Kidney capillary endothelial cell (primary cell): ENCODE measurements at regions not wholly inside any gene's neighbourhood (a gene's known extent, or its start where the extent isn't known, plus 50 kb on each side); places are given as distances from the start of the nearest gene placed in this dataset.
"Not testable (repeated sequence)": the region's sequence is repeated elsewhere in the genome, so short reads cannot be mapped to it uniquely, and the experiment has no call there.

ENCODE experiments used
- DNase-seq: peaks from one replicate; pipeline ENCODE4 v3.0.0-alpha.2; 2018; ENCODE audit warnings: low spot score

DNA sequence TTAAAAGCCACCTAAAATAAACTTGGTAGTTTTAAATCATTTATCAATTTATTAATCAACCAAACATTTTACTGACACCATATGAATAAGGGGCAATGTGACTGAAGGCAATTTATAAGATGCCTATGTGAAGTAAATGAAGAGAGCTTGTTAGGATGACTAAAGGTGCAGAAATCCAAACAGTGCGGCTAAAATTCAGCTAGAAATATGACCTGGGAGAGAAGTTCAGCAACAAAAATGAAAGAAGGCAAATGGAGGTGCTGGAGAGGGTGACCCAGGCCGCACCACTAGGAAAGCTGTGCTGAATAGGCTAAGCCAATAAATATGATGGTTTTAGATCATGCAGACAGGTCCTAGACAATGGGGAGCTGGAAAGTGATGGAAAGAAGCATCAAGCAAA lies 403.7 kb downstream of the BTG1 start:
- DNase-seq = no peak

DNA sequence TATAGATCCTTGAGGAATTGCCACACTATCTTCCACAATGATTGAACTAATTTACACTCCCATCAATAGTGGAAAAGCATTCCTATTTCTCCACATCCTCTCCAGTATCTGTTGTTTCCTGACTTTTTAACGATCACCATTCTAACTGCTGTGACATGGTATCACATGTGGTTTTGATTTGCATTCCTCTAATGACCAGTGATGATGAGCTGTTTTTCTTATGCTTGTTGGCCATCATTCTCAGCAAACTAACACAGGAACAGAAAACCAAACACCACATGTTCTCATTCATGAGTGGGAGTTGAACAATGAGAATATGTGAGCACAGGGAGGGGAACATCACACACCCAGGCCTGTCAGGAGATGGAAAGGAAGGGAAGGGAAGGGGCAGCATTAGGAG lies 411.8 kb downstream of the BTG1 start:
- DNase-seq = not testable (repeated sequence)

DNA sequence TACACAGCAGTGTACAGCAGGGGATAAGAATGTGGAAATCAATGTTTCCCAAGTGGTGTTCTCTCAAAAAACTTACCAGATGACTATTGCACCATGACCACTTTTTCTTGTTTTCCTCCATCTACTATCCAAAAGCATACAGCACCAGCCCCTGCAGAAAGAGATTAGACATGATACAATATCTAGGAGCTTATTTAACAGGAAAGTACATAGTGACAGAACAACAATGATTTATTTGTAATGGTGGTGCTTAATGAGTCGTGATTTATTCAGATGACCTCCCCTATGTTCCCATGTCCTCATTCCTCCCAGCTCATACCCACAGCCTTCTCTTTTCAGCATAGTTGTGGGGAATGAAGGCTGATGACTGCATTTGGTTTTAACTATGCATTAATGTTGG lies 413.6 kb downstream of the BTG1 start:
- no peak for DNase-seq

DNA sequence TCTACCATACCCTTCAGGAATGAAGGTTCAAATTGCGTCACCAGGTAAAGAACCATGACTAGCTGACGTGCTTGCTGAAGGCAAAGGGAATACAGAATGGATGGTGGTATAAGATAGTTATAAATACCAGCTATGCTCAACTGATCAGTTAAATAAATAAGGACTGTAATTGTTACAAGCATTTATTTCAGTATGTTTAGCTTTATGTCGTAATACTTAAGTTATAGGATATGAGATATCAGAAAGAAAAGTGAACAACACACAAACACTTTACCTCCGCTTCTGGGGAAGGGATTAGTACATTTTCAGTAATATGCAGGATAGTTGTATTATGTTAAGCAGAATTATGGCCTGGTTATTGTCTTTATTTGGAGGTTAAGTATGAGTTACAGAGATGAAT lies 416.1 kb downstream of the BTG1 start:
- no peak for DNase-seq

DNA sequence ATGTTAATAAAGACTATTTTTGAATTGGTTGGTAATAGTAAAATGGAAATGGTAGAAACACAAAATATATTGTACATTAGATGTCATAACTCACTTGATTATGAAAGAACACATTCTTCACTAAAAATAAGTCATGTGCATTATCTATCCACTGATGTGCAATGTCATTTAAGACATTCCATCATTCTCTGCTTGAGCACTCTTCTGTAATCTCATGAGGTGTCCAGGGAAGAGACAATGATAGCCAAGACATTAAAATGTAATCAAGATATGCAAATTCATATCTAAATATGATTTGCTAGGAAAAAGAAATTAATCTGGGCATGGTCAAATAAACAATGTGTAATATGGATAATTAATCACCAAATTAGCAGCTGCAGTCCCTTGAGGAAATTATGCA lies 422.5 kb downstream of the BTG1 start:
- DNase-seq = no peak

DNA sequence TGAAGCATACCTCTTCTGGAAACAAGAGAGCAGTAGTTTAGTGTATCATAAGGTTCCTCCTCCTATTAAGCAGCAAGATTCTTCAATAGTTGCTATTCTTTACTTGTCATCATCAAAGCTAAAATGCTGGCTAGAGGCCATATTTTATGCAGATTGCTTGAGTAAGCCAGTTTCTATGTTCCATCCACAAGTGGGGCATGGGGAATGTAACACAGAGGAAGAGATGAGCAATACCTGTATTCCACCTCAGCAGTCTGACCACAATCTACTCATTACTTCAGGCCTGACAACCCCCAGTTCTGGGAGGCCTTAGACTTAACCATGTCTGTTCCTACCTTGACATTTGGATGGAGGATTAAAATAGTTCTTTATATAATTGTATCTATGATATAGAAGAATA lies 423.6 kb downstream of the BTG1 start:
- DNase-seq = no peak

DNA sequence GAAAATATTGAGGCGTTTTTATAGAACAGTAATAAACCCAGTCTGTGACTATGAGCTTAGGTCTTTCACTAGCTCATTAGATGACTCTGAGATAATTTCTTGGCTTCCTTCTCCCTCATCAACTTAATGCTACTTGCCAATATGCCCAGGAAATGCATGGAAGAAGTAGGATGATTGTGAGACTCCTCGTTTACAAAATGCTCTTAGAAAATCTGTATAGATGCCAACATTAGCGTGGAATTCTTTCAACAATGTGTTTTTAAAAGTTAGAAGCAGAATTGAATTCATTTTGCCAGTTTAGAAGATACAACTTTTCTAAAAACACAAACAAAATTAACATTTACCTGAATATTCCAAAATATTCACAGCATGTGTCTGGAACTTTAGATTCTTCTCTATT lies 424.6 kb downstream of the BTG1 start:
- DNase-seq = no peak

DNA sequence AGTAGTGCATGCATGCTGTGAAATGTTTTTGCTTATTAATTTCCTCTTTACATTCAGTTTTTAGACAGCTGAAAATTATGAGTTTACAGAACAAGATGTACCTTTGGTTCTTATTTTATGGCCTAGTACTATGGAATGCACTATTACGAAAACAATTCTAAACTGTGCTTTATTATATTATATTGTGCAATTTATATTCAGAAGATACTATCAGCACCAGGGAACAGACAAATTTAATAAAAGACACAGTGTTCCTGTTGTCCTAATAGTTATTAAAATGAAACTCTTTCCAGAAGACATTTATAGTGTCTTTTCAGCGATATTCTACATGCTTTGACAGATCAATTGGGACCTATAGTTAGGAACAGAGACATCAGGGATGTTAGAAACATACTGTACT lies 427.3 kb downstream of the BTG1 start:
- no peak for DNase-seq

DNA sequence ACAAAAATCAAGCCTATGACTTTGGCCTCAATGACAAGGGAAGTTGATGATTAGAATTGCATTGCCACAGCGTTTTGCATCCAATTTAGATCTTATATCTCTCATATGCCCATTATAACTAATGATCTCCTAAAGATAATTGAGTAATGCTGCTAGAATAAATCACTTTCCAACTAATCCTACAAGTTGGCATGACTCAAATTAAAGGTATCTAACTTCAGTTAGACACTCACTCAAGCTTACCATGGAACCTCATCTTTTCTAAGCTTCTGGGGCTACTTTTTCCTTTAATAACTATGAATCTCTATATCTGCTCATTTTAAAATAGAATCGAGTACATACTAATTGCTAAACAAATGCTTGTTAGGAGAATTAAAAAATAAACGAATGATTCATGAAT lies 427.8 kb downstream of the BTG1 start:
- no peak for DNase-seq

DNA sequence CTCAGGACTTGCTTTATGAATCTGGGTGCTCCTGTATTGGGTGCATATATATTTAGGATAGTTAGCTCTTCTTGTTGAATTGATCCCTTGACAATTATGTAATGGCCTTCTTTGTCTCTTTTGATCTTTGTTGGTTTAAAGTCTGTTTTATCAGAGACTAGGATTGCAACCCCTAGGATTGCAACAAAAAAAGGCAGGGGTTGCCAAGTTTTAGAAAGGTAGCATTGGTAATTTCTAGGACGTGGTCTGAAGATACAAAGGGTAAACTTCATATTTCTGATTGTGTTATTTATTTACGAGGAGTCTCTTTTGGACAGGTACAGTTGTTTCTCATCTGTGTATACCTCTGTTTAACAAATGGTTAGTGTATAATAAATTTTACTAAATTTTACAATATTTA lies 433.7 kb downstream of the BTG1 start:
- DNase-seq = not testable (repeated sequence)

DNA sequence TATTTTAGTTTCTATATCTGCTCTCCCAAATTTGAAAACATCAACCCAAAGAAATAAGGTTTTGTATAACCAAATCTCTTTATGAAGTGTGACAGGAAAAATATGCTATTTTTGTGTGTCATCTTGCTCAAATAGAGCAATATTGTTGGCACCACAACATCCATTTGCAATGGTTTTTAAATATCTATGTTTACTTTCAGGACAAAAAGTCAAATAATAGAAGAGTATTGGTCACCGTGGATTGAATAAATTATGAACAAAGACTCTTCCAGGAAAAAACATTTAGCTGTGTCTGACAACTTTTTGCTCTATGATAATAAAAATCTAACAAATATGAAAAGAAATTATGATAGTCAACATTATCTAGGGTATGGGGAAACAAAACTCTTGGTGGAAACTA lies 439.2 kb downstream of the BTG1 start:
- no peak for DNase-seq

DNA sequence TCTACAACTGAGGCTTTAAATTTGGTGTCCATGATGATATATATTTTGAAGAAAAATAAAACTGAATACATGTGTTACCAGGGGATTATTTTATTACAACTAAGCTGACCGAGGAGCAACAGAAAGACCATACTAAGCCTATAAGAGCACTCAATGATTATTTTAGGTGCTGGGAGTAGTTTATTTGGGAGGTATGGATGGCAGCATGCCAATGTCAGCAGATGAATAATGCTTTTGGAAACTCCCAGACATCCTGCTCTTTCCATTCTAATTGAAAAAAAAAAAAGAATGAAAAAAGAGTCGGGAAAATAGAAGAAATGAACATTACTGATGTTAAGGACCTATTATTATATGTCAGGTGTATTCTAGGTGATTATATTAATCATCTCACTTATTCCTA lies 441.2 kb downstream of the BTG1 start:
- no peak for DNase-seq

DNA sequence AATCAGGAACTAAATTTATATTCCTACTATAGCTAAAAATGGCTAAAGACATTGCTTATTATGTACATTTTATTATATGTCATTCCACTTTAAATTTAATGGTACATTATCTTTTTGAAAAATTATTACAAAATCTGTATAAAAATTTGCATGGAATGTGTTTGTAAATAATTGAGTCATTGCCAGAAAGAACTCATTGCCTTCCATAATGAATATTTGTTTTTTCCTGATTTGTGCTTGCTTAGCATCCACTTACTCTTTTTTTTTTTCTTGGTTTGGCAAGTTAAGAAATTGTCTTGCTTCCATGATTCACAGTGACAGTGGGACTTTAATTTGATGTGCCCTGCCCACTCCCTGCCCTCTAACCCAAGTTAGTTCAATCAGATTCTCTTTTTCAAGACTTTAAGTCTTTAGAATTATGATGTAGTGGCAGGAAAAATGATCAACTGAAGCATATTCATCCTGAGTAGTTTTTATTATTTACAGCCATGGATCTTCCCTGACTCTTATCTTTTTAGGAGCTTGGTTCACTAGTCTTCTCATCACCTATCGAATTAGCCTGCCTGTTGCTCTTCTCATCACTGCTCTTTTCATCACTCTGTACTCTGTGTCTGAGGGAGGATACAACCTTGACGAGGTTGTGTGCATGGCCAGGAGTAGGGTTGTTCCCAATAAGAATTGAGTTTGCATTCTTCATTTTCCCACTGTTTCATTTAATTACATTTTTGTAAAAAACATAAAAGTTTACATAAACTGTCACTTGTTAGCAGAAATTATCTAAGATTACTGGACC lies 442.0 kb downstream of the BTG1 start:
- no peak for DNase-seq

DNA sequence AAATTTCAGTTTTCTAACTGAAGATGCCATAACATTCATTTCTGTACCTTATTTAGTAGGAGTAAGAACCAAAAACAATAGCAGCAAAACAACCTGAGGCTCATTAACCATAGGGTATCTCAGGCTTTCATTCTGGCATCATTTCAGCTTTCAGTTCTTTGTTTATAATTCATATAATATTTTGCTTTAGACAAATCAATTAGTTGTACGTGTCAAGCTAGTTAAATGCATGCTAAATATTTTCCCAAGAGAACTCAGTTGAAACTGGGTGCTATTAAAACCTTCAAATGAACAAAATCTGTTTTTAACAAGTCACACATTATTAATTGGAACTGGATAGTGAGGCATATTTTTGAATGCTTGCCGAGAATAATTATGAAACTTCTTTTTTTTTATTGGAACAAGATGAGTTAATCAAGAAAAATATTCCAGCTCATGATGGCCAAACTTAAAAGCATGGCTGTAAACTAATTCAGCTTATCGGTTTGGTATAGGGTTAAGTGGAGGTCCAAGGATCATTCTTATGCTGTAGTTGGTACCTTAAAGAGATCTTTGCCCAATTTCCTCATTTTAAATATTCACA lies 442.7 kb downstream of the BTG1 start:
- no peak for DNase-seq

DNA sequence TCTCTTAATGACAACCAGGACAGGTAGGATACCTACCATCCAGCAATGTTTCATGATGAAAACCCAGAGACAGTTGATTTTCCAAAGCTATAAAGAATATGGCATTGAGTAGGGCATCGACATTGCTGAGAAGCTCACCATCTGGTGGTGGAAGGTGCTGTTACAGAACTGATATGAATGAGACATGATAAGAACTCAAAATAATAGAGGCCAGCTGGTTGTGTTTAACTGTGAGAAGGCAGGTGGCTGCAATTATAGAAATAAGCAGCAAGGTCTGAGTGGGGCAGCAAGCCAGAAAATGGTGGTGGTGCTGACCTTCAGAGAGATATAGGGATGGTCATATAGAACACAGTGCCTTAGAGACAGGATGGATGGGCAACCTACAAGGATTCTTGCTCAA lies 449.7 kb downstream of the BTG1 start:
- no peak for DNase-seq

DNA sequence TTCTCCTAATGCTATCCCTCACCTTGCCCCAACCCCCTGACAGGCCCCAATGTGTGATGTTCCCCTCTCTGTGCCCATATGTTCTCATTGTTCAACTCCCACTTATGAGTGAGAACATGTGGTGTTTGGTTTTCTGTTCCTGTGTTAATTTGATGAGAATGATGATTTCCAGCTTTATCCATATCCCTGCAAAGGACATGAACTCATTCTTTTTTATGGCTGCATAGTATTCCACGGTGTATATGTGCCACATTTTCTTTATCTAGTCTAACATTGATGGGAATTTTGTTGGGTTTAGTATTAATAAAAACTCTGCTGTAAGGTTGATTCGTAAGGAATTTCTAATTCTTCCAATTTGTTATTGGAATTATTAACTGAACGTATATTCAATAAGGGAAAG lies 450.2 kb downstream of the BTG1 start:
- DNase-seq = not testable (repeated sequence)

DNA sequence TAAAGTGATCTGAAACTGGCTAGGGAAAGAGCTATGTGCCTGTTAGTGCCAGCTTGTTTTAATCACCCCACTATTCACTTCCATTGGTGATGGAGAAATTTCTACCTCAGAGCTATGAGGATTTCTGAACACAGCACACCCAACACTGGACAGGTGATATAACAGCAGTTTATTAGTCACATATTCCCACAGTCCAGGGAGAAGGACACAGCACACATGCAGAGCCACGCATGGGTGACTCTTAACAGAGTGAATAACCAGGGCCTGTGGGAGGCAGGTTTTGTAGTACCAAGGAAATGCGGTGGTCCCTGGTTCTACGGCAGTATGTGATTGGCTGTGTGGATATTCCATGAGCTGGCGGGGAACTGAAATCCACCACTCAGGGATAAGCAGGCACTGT lies 455.1 kb downstream of the BTG1 start:
- no peak for DNase-seq

DNA sequence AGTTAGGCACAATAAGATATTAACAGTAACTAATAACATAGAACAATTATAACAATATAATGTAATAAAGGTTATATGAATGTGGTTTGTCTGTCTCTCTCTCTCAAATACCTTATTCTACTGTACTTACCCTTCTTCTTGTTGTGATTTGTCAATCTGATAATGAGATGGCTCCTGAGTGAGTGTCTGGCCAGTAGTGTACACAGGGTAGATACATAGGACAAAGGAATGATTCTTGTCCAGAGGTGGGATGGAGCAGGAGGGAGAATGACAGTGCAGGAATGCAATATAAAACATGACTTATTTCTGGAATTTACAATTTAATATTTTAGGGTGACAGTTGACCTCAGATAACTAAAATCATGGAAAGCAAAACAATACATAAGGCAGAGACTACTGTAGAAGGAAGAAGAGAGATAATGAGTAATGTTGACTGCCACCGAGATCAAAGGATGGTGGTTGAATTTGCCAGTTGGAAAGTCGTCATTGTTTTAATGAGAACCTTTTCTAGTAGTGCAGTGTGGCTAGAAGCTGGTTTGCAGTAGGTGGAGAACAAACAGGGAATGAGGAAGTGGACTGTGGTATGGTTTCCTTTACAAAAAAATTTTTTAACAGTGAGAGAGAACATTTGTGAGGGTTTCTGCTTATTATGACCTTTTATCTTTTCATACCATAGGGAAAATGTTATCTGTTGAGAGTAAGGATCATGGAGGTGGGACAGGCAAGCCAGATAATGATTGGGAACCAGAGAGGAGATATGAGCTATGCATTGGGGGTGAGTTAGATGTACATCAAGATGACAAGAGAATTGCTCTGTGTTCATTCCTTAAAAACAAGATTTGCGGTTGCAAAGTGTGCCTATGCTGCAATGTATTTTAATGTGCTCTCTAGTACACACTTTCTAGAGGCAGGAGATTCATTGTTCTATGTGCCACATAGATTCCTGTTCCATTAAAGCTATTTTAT lies 458.3 kb downstream of the BTG1 start:
- DNase-seq = no peak

DNA sequence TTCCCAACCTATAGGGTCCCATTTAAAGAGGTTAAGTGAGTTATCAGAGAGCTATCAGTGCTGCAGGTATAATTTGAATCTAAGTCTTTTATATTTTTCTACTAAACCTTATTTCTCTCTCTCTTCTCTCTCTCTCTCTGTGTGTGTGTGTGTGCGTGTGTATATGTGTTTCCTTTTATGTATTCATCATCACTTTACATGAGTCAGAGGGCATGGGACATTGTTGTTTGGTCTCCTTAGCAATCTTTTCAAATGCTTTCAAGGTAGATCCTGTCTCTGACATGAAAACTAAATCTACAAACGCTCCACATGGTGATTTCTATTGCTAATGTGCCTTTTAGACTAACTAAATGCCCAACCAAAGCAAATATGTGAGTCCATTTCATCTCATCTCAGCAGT lies 459.7 kb downstream of the BTG1 start:
- peak; percentile 63 for DNase-seq

DNA sequence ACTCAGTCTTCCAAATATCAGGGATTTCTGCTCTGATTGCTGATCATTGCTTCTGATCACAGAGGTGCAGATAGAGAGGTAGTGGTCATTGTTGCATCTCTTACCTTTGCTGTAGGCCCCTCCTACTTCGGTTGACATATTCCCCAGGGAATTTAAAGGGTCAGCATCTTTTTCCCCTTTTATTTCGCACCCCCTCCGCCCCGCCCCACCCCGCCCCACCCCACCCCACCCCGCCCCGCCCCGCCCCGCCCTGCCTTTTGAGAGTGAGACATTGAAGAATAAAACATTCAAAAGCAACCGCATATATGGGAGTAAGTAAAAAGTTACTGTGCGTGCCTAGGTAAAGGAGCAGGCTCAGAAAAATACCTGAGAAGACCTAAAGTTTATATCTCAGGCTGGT lies 463.9 kb downstream of the BTG1 start:
- DNase-seq = no peak

DNA sequence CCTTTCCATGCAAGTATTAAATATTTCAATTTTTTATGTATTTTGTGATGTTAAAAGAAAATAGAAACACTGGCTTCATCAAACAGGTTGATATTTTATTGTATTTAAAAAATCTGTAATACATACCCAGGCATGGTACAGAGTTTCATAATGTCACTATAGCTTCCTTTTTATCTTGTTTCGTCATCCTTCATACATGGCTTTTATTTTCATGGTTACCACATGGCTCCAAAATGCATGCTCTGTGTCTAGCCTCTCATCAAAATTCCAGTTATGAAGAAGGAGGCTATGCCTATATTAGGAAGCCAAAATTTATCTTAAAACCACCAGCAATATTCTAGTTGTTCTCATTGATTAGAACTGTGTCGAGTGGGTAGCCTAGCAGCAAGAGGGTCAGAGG lies 464.8 kb downstream of the BTG1 start:
- DNase-seq = no peak

DNA sequence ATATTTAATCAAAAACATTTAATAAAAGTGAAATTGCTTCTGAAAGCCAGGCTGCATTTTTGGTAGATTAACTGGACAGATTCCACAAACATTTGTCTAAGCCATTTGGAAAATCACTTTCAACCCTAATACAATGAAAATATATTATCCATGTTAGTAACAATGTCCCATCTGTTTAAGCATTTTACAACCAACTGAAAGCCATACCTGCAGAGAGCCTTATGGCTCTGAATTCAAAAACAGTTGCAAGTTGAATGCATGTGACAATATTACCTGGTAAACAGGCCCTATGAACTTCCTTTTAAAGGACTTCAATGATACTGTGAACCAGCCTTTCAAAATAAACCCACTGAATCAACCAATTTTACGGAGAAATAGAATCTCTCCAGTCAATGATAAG lies 468.1 kb downstream of the BTG1 start:
- DNase-seq = no peak

DNA sequence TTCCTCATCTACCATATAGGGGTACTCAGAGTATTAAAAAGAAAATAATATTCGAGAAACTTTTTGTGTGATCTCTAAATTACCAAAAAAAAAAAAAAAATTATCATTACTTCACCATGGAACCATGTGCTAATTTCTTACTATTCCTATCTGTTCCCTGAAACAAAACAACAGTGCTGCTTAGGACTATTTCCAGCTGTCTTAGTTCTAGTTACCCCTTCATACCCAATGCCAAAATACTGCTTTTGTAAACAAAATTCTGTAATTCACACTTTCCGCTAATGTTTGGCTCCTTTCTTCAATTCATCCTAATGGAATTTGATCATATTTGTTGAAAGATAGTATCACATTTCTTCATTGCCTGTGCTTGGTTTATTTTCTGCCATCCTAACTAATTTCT lies 470.2 kb downstream of the BTG1 start:
- no peak for DNase-seq
